G401.6 (cell line): ENCODE measurements at regions not wholly inside any gene's neighbourhood (a gene's known extent, or its start where the extent isn't known, plus 50 kb on each side); places are given as distances from the start of the nearest gene placed in this dataset.
A peak's percentile ranks its signal among the peaks of the same experiment; 100 is the strongest.

Experiments used
- FAIRE-seq: peaks from 2 replicates; lab custom pipeline; 2012; peaks lifted over from hg19 to GRCh38; lab: Jason Lieb, UNC

- FAIRE-seq: no peak
These were observed 82.9 kb downstream of the ELOVL4 start for GRCh38 chr6:79864421-79864820.

GRCh38 chr6:79864001-79864400, 83.4 kb downstream of the ELOVL4 start:
- no peak for FAIRE-seq

- FAIRE-seq: no peak
These were observed 83.8 kb downstream of the ELOVL4 start for GRCh38 chr6:79863566-79863965.

- no peak for FAIRE-seq
These were observed 84.6 kb downstream of the ELOVL4 start for GRCh38 chr6:79862711-79863110.

GRCh38 chr6:79862126-79862525, 85.2 kb downstream of the ELOVL4 start:
- FAIRE-seq: no peak

- FAIRE-seq: no peak
These were observed 86.3 kb downstream of the ELOVL4 start for GRCh38 chr6:79861023-79861422.

GRCh38 chr6:79847426-79847825, 99.9 kb downstream of the ELOVL4 start:
- no peak for FAIRE-seq

GRCh38 chr6:79842376-79843040, 104.8 kb downstream of the ELOVL4 start:
- no peak for FAIRE-seq

GRCh38 chr6:79841577-79842375, 105.6 kb downstream of the ELOVL4 start:
- no peak for FAIRE-seq

GRCh38 chr6:79838851-79839250, 108.5 kb downstream of the ELOVL4 start:
- FAIRE-seq: no peak

- FAIRE-seq: no peak
These were observed 113.4 kb downstream of the ELOVL4 start for GRCh38 chr6:79833964-79834284.

- FAIRE-seq: no peak
These were observed 113.9 kb downstream of the ELOVL4 start for GRCh38 chr6:79833264-79833963.

- FAIRE-seq: no peak
These were observed 114.6 kb downstream of the ELOVL4 start for GRCh38 chr6:79832723-79833122.

GRCh38 chr6:79824202-79824601, 123.2 kb downstream of the ELOVL4 start:
- no peak for FAIRE-seq

- FAIRE-seq: no peak
These were observed 125.5 kb downstream of the ELOVL4 start for GRCh38 chr6:79821859-79822258.

- FAIRE-seq: no peak
These were observed 128.9 kb downstream of the ELOVL4 start for GRCh38 chr6:79818471-79818870.

- no peak for FAIRE-seq
These were observed 132.4 kb downstream of the ELOVL4 start for GRCh38 chr6:79814940-79815339.

GRCh38 chr6:79813854-79814709, 133.3 kb downstream of the ELOVL4 start:
- FAIRE-seq: peak; percentile 97

- no peak for FAIRE-seq
These were observed 134.1 kb downstream of the ELOVL4 start for GRCh38 chr6:79813143-79813850.

GRCh38 chr6:79812195-79812594, 135.2 kb downstream of the ELOVL4 start:
- FAIRE-seq: no peak

GRCh38 chr6:79810871-79811270, 136.5 kb downstream of the ELOVL4 start:
- no peak for FAIRE-seq
